A172 (cell line): ENCODE measurements at regions not wholly inside any gene's neighbourhood (a gene's known extent, or its start where the extent isn't known, plus 50 kb on each side); places are given as distances from the start of the nearest gene placed in this dataset.
A peak's percentile ranks its signal among the peaks of the same experiment; 100 is the strongest.
"Not testable (repeated sequence)": the region's sequence is repeated elsewhere in the genome, so short reads cannot be mapped to it uniquely, and the experiment has no call there.

Source experiments
- DNase-seq: peaks from one replicate; pipeline ENCODE4 v3.0.0-alpha.2; 2015; ENCODE audit warnings: low spot score

DNA sequence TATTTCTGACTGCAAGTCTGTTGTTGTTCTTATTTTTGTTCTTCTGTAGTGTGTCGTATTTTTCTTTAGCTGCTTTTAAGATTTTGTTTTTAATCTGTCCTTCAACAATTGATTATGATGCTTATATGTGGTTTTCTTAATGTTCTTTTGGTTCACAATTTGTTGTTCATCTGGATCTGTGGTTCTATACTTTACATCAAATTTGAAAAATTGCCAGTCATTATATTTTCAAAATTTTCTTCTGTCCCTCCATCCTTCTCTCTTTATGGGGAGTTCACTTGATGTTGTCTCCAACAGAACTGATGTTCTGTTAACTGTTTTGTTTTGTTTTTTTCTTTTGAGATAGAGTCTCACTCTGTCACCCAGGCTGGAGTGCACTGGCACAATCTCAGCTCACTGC, 378.5 kb upstream of the CD180 start:
- DNase-seq: no peak

DNA sequence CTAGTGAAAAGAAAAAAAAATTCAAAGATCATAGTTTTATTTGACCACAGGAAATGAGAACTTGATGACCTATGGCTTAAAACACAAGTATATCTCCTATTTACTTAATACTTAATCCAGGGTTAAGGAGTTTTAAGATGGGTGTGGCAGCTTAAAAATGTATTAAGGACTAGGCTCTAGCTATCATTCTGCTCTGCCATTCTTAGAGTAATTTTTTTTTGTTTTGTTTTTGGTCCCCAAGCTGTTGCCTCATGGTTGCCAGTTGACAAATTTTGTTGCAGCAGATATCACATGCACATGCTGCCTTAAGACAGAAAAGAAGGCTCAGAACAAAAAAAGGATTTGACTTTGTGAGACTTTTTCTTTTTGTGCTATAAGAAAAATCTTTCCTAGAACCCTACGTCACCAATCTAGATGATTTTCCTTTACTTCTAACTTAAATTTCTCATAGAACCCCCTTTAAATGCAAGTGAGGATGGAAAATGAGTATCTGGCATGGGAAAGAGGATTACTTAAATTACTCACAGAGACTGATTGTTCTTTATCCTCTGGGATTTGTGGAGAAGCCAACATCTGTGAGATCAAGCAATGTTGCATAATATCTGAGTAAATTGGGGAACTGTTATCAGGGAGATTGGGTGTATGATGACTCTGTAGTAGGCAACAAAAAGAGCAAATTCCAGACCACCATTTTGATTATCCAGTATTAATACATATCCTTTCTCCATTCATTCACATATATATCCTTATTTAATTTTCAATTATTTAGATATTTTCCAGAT, 364.7 kb upstream of the CD180 start:
- DNase-seq: no peak

DNA sequence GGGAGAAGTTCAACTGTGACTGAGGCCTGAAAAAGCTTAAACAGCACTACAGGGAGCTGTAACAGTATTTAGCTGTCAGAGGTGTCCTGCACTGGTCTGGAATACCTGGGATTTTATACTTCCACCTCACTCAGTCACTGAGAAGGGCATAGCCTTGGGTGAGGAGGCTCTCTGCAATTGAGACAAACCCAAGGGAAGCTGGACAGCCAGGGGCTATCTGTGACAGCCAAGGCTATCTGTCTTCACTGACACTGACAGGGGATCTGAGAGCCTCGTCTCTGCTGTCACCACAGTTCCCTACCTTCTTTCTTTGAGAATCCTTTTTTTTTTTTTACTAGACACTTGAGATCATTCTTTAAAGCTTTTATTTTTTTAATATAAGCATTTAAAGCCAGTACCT, 356.2 kb upstream of the CD180 start:
- DNase-seq: no peak

DNA sequence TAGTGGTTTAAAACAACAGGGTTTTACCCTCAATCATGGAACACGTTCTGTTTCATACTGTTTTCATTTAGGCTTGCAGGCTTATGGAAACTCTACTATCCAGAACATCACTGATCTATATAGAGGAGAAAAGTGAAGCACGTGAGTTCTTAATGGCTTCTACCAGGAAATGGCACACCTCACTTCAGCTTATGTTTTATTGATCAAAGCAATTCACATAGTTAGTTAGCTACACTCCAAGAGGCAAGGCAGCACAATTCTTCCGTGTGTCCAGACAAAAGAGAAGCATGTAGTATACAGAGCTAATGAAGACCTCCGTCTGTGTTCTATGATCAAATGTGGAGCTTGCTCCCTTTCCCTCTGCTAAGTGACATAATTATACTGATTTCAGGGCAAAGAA, 353.3 kb upstream of the CD180 start:
- no peak for DNase-seq

DNA sequence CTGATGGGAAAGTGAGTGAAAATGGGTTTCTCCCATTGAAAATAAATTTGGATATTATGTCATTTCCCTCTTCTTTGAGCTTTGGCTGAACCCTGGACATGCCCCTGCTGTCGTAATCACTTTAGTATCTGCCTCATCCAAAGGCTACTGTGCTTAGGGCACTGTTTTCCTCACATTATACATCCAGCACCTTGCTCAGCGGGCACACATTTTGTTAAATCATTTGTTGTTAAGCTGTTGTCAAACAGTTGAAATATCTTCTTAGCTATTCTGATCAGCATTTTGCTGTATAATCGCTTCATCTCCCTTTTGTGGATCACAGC, 352.7 kb upstream of the CD180 start:
- no peak for DNase-seq

DNA sequence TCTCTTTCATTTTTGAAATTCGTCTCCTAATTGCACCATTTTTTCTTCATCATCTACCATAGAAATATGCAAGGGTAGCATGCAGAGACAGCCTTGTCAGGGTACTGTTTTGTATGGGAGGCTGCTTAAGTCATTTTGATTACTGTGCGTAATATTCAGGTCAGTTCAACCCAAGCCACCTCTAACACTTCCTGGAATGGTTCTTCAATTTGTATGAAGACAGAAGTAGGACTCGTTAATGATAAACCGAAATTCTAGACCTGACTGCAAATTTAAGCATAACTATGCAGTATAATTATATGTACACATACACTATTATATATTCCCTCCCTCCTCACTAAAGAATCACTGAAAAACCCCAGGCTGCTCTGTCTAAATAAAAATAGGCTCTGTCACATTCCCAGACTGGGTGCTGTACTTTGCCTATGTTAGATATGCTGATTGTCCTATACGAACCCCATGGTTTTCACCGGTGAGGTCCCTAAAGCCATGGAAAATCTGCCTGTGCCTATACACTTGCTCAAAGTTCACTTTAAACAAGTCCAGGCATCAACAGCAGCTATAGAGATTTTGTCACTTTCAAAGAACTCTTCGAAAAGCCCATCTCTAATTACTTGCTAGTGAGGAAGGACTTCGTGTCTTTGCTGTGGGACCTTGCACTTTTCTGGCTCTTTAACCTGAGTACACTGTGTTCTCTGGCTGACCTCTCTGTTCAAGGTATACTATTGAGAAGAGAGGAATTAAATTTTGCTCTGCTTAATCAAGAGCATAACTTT, 352.1 kb upstream of the CD180 start:
- no peak for DNase-seq

DNA sequence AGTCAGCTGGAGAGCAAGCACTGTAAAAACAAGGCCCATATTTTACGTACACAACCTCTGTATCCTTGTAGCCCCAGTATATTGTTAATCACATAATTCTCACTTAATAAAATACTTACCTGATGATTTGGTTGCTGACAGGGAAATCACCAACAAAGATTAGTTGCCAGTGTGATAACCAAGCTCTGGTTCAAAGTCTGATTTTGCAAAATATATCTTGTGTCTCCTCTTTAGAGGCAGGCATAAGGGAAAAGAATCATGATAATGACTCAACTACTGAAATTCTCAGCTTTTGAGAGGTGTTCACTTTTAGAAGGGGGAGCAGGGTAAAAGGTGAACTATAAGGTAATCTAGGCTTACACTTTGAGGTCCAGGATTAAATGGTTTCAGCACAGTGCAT, 351.1 kb upstream of the CD180 start:
- no peak for DNase-seq

DNA sequence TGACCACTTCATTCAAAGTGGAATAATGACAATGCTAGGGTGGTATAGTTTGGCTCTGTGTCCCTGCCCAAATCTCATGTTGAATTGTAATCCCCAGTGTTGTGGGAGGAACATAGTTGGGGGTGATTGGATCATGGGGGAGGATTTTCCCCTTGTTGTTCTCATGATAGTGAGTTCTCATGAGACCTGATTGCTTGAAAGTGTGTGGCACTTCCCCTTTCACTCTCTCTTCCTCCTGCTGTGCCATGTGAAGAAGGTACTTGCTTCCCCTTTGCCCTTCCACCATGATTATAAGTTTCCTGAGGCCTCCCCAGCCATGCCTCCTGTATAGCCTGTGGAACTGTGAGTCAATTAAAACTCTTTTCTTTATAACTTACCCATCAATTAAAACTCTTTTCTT, 348.3 kb upstream of the CD180 start:
- DNase-seq: not testable (repeated sequence)

DNA sequence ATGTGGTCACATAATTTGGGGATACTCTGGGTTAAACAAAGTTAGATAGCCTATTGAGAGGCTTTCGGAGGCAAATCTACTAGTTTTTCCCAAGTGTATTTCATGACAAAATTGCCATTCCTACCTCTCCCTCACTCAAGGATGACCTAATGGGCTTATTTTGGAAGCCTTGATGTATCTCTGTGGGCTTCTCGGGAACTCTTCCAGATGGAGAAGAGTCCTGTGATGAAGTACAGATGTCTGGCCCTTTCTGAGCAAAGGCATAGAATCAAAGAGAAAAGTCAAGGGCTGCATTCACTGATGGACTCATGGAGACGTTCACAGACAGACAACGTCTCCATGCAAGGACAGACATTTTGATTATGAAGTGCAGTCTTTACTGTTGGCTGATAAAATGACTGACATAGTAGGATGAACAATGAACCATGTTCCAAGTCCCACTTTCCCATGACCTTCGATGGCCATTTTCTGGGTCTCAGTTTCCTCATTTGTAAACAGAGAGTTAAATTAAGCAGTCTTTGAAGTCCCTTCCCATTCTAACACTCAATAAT, 347.2 kb upstream of the CD180 start:
- DNase-seq: no peak

DNA sequence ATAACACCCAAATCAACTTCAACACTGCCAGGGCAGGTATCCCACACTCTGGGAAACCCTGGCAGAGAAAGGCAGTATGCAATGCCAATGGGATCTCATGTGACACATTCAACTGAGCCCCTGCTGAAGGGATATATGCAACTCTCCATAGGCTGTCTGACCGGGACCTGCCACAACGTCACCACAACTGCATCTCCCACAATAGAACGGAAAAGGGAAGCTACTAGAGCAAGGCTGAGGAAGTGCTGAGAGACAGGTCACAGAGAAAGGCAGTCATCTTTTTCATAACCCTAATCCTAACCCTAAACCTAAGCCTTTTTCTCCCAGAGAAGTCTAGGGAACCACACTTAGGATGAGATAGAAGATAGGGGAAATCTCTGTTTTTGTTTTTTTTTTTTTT, 345.9 kb upstream of the CD180 start:
- no peak for DNase-seq

DNA sequence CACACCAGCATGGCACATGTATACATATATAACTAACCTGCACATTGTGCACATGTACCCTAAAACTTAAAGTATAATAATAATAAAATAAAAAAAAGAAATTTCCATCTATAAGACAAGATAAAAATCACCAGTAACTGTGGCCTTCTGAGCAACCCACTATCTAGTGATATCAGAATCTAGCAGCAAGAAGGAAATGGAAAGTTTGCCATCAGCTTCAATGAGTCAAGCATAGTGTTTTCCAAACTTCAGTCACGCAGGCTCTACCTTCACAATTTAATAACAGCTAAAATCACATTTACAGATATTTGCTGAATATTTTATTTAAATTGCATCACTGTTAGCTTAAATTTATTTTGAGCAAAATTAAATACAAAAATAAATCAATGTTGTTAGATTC, 345.3 kb upstream of the CD180 start:
- no peak for DNase-seq

DNA sequence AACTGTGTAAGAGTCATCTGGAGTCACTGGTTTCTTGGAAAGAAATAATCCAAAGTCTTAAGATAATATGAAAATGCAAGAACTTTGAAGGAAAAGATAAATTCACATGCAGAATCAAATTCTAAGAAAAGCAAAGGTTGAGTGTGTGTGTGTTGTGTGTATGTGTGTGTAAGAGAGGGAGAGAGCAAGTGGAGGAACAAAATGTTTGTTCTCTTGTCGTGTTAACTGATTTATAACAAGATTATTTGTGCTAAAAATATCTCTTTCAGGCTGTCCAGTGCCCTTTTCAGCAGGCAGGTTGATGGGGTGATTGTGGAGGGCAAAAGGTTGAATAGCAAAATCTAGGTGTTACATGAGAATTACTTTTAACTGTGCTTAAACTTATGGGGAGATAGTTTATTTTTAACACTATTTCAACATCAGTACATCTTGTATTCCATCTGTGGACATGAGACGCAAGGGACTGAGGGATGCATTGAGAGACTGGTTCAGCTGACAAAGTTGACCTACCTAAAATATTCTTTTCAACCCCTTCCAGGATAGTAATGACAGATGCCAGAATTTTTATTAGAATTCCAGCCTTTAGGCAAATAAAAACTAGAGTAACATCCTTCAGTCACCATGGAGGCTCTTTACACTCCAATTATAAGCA, 342.4 kb upstream of the CD180 start:
- no peak for DNase-seq

DNA sequence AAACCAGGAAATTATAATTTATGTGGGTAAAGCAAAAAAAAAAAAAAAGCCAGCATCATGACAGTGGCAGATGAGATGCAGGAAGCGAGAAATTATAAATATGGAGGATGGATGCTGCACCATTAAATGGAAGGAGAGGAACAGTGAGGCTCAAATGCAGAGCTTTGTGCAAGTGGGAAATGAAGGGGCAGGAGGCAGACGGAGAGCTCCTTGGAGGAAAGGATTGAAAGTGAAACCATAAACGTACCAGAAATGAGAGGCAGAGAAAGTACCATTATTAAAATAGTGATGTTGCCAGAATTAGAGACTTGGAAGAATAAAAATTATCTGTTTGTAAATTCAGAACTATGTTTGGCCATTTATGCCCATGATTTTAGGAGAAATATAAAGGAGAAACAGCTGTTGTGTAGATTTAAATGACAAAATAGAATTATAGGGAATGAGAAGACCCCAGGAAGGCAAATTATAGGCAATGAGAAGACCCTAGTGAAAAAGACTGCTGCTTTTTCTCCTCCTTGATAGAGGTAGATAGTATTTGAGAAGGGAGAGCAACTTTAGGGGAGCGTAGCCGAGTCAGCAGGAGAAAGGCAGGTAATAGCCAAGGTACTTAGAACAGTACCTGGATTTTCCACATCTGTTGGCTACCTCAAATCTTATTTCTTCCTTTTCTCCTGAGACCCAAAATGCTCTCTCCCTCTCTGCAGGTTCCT, 341.0 kb upstream of the CD180 start:
- peak; percentile 20 for DNase-seq

DNA sequence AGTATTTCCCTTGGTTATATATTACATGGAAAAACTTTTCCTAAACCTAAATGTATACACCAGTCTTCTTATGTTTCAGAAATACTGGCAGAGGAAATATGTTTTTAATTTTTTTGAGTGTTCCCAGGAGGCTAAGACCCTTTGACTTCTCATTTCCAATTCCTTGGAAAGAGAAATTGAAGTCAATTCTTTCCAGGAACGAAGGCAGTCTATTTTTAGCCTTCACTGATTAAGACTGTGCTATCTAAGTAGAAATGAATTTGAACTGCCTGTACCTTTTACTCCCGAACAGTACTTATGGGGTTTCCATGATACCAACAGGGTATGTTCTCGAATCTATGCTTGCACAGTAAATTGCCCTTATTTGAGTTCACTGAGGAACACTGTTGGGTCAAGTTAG, 340.3 kb upstream of the CD180 start:
- DNase-seq: no peak

DNA sequence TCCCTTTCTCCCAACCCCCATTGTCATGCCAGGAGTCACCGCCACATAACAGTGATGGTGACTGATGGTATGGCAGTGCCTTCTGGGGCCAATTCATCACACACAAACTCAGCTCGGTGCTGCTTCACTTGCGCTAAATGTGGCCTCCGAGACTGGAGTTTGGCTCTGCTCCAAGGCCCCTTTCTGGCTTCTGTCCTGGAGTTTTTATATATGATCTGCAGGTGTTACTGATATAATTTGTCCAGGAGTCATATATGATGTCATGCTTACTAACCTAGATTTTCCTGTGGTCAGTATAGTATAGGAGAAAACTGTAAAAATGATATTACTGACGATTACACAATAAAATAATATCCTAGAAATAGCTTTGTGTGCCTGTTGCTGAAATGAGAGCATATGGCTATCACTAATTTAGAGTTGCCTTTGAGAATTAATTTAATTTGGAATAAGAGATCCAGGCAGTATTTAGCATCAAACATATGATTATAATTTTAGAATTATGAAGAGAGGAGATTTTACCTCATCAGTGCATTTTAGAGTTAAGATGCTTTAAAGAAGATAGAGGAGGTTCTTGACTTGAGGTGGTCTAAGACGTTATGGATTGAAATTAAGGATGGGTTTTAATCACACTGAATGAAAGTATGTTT, 334.1 kb upstream of the CD180 start:
- DNase-seq: no peak

DNA sequence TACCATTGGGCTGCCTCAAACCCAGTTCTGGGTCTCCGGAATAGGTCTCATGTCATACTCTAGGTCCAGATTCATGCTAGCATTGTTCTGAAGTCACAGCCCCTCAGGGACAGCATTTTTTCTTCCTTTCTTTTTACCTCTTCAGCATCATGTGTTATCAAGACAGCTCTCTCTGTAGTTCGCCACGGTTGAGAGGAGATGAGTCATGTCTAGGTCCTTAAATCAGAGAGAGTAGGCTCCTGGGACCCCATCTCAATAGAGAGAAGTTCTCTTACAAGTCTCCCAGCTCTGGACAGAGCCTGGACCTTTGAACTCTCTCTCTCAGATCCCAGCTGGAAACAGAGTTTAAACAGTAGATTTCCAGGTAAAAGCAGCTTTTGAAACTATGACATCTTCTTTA, 332.4 kb upstream of the CD180 start:
- DNase-seq: no peak

DNA sequence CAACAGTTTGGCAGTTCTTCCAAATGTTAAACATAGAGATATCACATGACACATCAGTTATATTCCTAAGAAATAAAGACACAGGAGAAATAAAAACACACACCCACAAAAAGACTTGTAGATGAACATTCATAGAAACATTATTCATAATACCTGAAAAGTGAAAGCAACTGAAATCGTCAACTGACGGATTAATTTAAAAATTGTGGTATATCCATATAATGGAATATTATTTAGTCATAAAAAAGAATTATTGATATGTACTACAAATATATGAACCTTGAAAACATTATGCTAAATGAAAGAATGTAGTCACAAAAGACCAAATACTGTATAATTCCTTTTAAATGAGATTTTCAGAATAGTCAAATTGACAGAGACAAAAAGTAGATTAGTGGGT, 330.2 kb upstream of the CD180 start:
- DNase-seq: no peak

DNA sequence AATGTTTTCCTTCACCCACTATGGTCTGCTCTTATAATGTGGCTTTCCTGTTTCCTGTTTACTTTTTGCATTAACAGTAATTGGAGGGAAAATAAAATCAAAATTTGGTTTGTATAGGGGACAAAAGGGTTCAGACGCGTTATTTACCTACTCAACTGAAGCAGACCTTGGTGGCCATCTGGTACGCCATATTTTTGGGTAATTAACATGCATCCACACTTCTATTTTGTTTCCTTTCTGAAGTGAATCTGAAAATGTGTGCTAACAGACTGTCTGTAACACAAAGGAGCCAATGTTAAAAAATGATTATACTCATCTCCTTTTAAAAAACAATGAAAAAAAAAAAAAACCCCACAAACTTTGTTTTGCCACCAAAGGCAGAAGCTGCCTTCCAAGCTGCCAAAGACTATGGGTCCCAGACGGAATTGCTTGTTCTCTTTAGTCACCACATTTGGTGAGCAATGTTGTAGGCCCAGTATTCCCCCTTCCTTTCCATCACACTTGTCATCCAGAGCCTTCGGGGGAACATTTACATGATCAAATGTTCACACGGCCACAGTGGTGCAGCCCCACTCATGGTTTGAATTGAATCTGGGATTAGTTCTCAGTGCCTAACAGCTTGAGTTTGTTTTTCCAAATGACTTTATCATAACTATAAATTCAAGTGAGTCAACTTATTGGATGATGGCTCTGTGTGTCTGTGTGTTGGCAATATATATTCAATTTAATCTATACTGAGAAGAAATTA, 323.7 kb upstream of the CD180 start:
- DNase-seq: no peak

DNA sequence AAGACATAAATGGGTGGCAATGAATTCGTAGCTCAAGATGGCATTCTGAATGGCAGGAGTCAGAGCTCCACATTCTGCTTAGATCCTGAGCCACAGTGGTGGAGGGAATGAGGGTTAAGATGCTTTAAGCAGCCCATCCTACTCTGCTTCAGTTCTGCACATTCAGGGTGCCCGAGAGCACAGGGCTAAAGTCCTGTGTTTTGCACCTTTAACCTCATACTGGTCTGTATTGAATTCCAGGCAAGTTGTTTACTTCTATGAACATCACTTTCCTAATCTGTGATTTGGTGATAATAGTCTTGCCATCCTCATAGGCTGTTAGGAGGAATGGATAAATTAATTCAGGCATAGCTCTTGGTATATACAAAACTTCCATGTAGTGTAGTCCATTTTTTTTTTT, 321.6 kb upstream of the CD180 start:
- no peak for DNase-seq

DNA sequence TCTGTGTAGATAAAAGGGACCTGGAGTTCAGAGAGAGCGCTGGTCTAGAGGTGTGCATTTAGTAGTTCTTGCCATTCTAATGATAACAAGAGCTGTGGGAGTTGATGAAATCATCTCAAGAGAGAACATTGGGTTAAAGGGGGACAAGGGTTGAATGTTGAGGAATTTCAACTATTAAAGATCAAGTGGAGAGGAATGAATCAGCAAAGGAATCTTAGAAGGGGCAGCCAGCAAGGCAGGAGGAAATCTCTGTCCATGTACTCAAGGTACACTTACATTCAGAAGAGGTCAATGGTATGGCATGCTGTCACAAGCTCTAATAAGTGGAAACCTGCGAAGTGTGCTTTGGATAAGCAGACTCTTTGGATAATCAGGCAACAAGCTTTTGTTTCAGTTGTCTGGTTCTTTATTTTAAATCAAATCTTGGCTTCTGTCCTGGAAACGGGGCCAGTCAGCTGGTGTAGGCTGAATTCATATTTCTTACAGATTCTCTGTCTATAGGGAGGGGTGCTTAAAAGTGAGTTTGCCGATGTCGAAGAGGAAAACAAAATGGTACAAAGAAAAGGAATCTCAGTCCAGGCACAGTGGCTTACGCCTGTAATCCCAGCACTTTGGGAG, 320.5 kb upstream of the CD180 start:
- peak; percentile 7 for DNase-seq

DNA sequence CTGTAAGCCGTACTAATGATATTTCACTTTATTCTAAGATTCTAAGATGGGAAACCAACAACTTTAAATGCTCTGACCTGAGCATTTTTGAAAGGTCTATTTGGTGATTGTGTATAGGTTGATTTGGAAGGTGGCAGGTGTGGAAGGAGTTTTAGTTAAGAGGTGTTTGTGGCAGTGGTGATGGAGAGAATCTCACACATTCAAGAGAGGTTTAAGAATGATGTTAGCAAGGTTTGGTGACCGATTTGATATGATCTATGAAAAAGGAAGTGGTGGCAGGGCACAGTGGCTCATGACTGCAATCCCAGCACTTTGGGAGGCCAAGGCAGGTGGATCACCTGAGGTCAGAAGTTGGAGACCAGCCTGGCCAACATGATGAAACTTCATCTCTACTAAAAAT, 319.2 kb upstream of the CD180 start:
- DNase-seq: no peak
